ENCODE measurements at regions not wholly inside any gene's neighbourhood (a gene's known extent, or its start where the extent isn't known, plus 50 kb on each side); places are given as distances from the start of the nearest gene placed in this dataset.

DNA sequence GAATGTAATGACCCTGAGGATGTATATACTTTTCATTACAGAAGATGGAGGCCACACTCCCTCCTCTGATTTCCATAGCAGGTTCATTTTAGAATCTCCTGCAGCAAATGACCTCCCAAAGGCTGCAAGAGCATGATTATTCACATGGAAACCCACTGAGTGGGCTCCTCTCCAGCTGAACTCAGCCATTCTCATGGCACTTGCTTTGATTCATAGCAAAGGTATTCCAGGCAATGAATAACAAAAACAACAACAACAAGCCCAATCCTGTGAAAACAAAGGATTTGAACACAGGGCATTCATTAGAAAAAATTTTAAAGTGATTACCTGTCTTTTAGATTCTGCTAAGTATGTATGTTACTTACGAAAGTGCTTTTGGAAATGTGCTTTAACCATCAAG is 894.0 kb upstream of the FRG1 start:
- peaks cover 3% of the 10 kb centered on the region for H3K9me3 Mint-ChIP-seq
- H3K4me1 Mint-ChIP-seq = no peaks in the 10 kb centered on the region
- CTCF ChIA-PET = no interaction called here
- no peak for DNase-seq
- no peaks in the 10 kb centered on the region for H3K27me3 Mint-ChIP-seq
- no peaks in the 10 kb centered on the region for H3K36me3 Mint-ChIP-seq
- no peak overlapping the region for H3K4me3 Mint-ChIP-seq
- H3K27ac Mint-ChIP-seq = no peak overlapping the region

DNA sequence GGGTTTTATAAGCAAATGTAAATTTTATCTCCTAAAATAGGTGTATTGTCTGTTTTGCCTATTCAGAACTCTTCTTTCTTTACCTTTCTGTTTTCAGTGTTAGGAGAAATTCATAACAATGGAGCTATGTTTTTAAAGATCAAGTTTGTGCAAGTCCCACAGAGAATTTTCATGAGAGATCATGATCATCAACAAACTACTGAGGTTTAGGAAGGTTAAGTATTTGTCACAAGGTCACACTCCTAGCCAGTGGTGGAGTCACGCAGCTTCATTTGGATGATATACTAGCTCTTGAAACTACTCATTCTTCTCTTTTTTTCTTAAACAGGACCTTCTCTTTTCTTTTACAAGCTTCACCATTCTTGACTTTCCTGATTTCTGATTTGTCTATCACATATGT is 892.6 kb upstream of the FRG1 start:
- CTCF ChIA-PET = no interaction called here
- no peaks in the 10 kb centered on the region for H3K36me3 Mint-ChIP-seq
- no peaks in the 10 kb centered on the region for H3K4me1 Mint-ChIP-seq
- H3K27me3 Mint-ChIP-seq = no peaks in the 10 kb centered on the region
- no peak overlapping the region for H3K27ac Mint-ChIP-seq
- no peak overlapping the region for H3K4me3 Mint-ChIP-seq
- DNase-seq = no peak
- H3K9me3 Mint-ChIP-seq = peaks cover 2% of the 10 kb centered on the region

DNA sequence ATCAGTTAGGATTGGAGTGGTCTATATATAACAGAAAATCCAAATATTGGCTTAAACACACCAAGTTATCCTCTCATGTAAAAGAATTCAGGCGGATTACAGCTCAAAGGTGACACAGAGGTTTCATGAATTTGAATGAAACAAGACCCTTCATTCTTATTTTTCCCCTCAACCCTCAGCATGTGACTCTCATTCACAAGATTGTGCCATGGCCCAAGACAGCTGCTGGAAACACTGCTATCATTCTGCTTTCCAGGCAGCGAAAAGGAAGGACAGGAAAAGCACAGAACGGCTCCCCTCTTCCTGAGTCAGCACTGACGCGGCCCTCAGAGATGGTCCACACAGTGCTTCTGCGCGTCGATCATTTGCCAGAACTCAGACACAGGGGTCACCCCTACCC is 891.0 kb upstream of the FRG1 start:
- CTCF ChIA-PET = no interaction called here
- Mint-ChIP-seq H3K36me3 (no peaks in the 10 kb centered on the region), H3K9me3 (peaks cover 2% of the 10 kb centered on the region), H3K27me3 (no peaks in the 10 kb centered on the region), H3K4me1 (no peaks in the 10 kb centered on the region), H3K27ac (no peak overlapping the region), H3K4me3 (no peak overlapping the region)
- DNase-seq = no peak

DNA sequence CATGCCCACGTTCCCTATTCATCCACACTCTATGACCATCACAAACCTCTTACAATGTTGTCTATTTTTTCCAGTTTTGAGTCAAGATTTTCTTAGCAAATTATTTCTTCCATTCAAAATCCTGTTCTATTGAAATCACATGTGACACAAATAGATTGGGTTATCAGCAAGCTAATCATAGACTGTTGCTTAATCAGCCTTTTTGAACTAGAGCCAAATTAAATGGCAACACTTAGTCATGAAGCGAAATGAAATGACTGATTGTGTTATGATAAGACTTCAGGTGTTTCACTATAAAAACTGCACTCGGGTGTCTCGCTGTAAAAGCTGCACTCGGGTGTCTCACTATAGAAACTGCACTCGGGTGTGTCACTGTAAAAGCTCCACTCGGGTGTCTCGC is 890.0 kb upstream of the FRG1 start:
- no peaks in the 10 kb centered on the region for H3K4me1 Mint-ChIP-seq
- no peak overlapping the region for H3K27ac Mint-ChIP-seq
- DNase-seq = no peak
- H3K36me3 Mint-ChIP-seq = no peaks in the 10 kb centered on the region
- CTCF ChIA-PET = no interaction called here
- no peaks in the 10 kb centered on the region for H3K27me3 Mint-ChIP-seq
- no peak overlapping the region for H3K4me3 Mint-ChIP-seq
- H3K9me3 Mint-ChIP-seq = peaks cover 5% of the 10 kb centered on the region

GRCh38 chr4:189053621-189054020 is 887.1 kb upstream of the FRG1 start:
- Mint-ChIP-seq H3K9me3 (peaks cover 11% of the 10 kb centered on the region), H3K4me3 (no peak overlapping the region), H3K27me3 (no peaks in the 10 kb centered on the region), H3K4me1 (no peaks in the 10 kb centered on the region), H3K36me3 (no peaks in the 10 kb centered on the region), H3K27ac (no peak overlapping the region)
- DNase-seq = no peak
- CTCF ChIA-PET = no interaction called here

- CTCF ChIA-PET = no interaction called here
- H3K4me1 Mint-ChIP-seq = no peaks in the 10 kb centered on the region
Measured at GRCh38 chr4:189060104-189060503, 880.6 kb upstream of the FRG1 start.

GRCh38 chr4:189062047-189062820 is 878.4 kb upstream of the FRG1 start:
- no peaks in the 10 kb centered on the region for H3K4me1 Mint-ChIP-seq
- peaks cover 20% of the 10 kb centered on the region for H3K9me3 Mint-ChIP-seq
- CTCF ChIA-PET = no interaction called here
- H3K27me3 Mint-ChIP-seq = no peaks in the 10 kb centered on the region
- no peaks in the 10 kb centered on the region for H3K36me3 Mint-ChIP-seq
- no peak for DNase-seq
- H3K4me3 Mint-ChIP-seq = no peak overlapping the region
- H3K27ac Mint-ChIP-seq = no peak overlapping the region

More at GRCh38 chr4:189060104-189060503, 880.6 kb upstream of the FRG1 start:
- H3K27ac Mint-ChIP-seq = no peak overlapping the region
- H3K27me3 Mint-ChIP-seq = no peaks in the 10 kb centered on the region
- H3K4me3 Mint-ChIP-seq = no peak overlapping the region
- H3K36me3 Mint-ChIP-seq = no peaks in the 10 kb centered on the region
- H3K9me3 Mint-ChIP-seq = peaks cover 22% of the 10 kb centered on the region
- DNase-seq = no peak

DNA sequence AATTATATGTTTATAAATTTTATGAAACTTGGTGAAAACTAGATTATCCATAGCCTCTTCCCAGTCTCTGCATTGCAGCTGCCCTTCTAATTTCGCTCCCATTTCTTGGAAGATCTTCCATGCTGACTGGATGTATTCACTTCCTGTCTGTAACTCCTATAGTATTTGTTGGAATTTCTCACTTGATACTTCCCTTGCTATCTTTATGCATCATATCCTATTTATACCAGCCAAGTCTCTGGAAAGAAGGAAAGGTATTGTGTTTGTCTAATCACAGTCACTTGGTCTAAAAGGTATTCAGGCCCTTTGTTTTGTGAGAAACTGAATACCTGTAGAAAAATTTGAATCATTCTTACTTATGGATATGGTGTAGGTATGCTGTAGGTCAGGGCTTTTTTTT is 870.9 kb upstream of the FRG1 start:
- CTCF ChIA-PET = no interaction called here
- no peaks in the 10 kb centered on the region for H3K27me3 Mint-ChIP-seq
- H3K36me3 Mint-ChIP-seq = no peaks in the 10 kb centered on the region
- no peak overlapping the region for H3K27ac Mint-ChIP-seq
- no peak for DNase-seq
- no peak overlapping the region for H3K4me3 Mint-ChIP-seq
- no peaks in the 10 kb centered on the region for H3K4me1 Mint-ChIP-seq
- peaks cover 11% of the 10 kb centered on the region for H3K9me3 Mint-ChIP-seq

- H3K27ac Mint-ChIP-seq = no peak overlapping the region
- no peak overlapping the region for H3K4me3 Mint-ChIP-seq
- no peaks in the 10 kb centered on the region for H3K4me1 Mint-ChIP-seq
- H3K9me3 Mint-ChIP-seq = peaks cover 15% of the 10 kb centered on the region
- CTCF ChIA-PET = no interaction called here
- no peak for DNase-seq
- no peaks in the 10 kb centered on the region for H3K27me3 Mint-ChIP-seq
- H3K36me3 Mint-ChIP-seq = no peaks in the 10 kb centered on the region
Measured at GRCh38 chr4:189071241-189071640, 869.4 kb upstream of the FRG1 start.

DNA sequence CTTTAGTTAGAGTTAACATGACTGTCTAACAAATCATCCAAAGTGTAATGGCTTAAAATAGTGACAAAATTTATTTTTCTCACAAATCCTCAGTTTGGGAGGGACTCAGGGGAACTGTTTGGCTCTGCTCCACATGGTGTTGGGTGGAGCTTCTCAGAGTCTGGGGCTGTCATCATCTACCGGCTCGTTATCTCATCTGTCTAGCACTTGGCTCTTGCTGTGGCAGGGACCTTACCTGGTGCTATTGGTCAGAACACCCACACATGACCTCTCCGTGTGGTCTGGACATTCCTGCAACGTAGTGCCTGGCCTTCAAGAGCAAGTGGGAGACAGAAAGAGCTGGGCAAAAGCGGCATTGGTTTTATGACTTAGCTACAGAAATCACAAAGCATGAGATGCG is 866.9 kb upstream of the FRG1 start:
- H3K36me3 Mint-ChIP-seq = no peaks in the 10 kb centered on the region
- DNase-seq = no peak
- H3K4me1 Mint-ChIP-seq = no peaks in the 10 kb centered on the region
- CTCF ChIA-PET = no interaction called here
- H3K9me3 Mint-ChIP-seq = peaks cover 13% of the 10 kb centered on the region
- H3K27me3 Mint-ChIP-seq = no peaks in the 10 kb centered on the region
- no peak overlapping the region for H3K27ac Mint-ChIP-seq
- no peak overlapping the region for H3K4me3 Mint-ChIP-seq

DNA sequence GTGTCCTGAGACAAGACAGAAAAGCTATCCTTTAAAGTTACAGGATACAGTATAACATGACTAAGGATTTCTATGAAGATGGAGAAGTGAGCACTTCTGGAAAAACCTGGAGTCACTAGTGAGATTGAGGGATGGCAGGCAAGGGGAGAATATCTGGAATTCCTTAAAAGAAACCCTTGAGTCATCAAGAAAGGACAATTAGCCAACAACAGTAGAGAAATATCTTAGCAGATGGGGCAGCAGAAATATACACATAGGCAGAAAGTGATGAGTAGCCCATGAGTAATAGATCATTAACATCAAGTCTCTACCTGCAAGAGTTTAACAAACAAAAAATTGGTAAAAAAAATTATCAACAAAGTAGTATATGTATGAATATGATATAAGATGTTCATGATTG is 858.8 kb upstream of the FRG1 start:
- H3K9me3 Mint-ChIP-seq = peaks cover 17% of the 10 kb centered on the region
- no peak overlapping the region for H3K4me3 Mint-ChIP-seq
- no peaks in the 10 kb centered on the region for H3K27me3 Mint-ChIP-seq
- H3K4me1 Mint-ChIP-seq = no peaks in the 10 kb centered on the region
- CTCF ChIA-PET = no interaction called here
- no peaks in the 10 kb centered on the region for H3K36me3 Mint-ChIP-seq
- no peak overlapping the region for H3K27ac Mint-ChIP-seq
- no peak for DNase-seq

- Mint-ChIP-seq H3K9me3 (peaks cover 19% of the 10 kb centered on the region), H3K4me1 (no peaks in the 10 kb centered on the region), H3K27ac (no peak overlapping the region), H3K4me3 (no peak overlapping the region), H3K36me3 (no peaks in the 10 kb centered on the region), H3K27me3 (no peaks in the 10 kb centered on the region)
- DNase-seq = no peak
- CTCF ChIA-PET = no interaction called here
Measured at GRCh38 chr4:189083769-189084168, 856.9 kb upstream of the FRG1 start.

DNA sequence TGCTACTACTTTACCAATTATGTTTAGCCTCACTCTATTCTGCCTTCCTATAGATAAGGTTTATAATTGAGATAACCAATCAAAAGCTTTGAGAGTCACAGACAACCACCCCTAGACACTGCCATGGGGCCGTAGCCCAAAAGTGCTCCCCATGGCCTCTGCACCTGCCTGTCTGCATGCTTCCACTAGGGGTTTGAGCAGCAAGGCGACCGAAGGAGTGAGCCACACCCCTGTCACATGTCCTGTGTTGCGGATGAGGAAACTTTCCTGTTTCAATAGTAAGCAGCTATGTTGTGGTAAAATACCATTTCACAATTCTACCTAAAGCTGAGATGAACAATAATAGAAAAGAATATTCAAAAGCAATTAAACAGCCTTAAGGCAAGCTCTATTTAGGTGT is 856.0 kb upstream of the FRG1 start:
- CTCF ChIA-PET = no interaction called here
- H3K27me3 Mint-ChIP-seq = no peaks in the 10 kb centered on the region
- H3K4me3 Mint-ChIP-seq = no peak overlapping the region
- no peaks in the 10 kb centered on the region for H3K36me3 Mint-ChIP-seq
- peaks cover 19% of the 10 kb centered on the region for H3K9me3 Mint-ChIP-seq
- no peak overlapping the region for H3K27ac Mint-ChIP-seq
- no peak for DNase-seq
- no peaks in the 10 kb centered on the region for H3K4me1 Mint-ChIP-seq

- Mint-ChIP-seq H3K36me3 (no peaks in the 10 kb centered on the region), H3K4me3 (no peak overlapping the region), H3K4me1 (no peaks in the 10 kb centered on the region), H3K27ac (no peak overlapping the region), H3K9me3 (peaks cover 14% of the 10 kb centered on the region), H3K27me3 (no peaks in the 10 kb centered on the region)
- no peak for DNase-seq
- CTCF ChIA-PET = no interaction called here
Measured at GRCh38 chr4:189087971-189088370, 852.7 kb upstream of the FRG1 start.

DNA sequence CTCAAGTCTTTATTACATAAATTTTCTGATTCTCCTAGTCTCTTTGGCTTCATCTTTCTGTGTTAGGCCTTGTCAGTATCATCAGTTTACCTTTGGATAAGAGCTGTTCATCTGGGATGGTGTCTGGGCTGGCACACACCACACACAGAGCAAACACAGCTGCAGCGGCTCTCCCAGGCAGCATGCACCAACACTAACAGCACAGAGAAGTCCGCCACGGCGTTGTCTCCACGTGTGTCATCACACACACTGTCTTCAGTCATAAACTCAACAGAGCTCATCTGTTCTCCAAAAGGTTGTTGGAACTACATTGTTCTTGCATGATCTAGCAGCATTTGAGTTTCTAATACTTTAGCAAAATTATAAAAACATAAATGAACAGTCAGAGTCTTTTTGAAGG is 851.9 kb upstream of the FRG1 start:
- Mint-ChIP-seq H3K27me3 (no peaks in the 10 kb centered on the region), H3K9me3 (peaks cover 12% of the 10 kb centered on the region), H3K27ac (no peak overlapping the region), H3K4me3 (no peak overlapping the region), H3K36me3 (no peaks in the 10 kb centered on the region), H3K4me1 (no peaks in the 10 kb centered on the region)
- CTCF ChIA-PET = no interaction called here
- DNase-seq = no peak
